ENCODE measurements at regions not wholly inside any gene's neighbourhood (a gene's known extent, or its start where the extent isn't known, plus 50 kb on each side); places are given as distances from the start of the nearest gene placed in this dataset.

DNA sequence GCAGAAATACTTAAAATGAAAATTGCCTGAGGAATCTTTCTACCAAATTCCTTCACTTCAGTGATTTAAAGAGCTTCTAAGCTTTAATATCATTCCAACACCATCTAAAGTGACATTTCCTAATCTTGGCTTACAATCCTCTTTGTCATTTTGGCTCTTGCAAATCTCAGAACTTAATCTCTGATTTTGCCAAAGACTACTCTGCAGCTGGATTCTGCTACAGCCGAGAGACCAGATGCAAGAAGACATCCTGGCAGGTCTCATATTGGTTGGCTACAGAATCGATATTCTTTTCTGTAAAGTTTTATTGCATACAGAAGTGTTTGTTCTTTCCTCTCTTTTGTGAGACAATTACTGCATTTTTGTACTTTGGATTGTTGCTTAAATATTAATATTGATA, 716.5 kb upstream of the LRATD1 start:
- H3K27me3 ChIP-seq (replicated peaks in 2 of 5; ENCODE audit: control insufficient read depth in 4 of 5, insufficient read depth in 5 of 5, low read length in 4 of 5) = no peaks in the 10 kb centered on the region
- no peaks in the 10 kb centered on the region for H3K9me3 ChIP-seq (ENCODE audit: control extremely low read depth in 1 of 5, control insufficient read depth in 4 of 5, insufficient read depth in 2 of 5, low read depth in 1 of 5, low read length in 4 of 5)
- H3K4me1 ChIP-seq (ENCODE audit: control extremely low read depth in 1 of 4, control insufficient read depth in 4 of 4, insufficient read depth in 4 of 4, low read length in 3 of 4) = no peaks in the 10 kb centered on the region
- H3K36me3 ChIP-seq (ENCODE audit: control insufficient read depth in 4 of 4, insufficient read depth in 4 of 4, low read length in 3 of 4) = no peaks in the 10 kb centered on the region
- ChIA-PET POLR2A (no interaction called here), CTCF (no interaction called here)
- DNase-seq = no peak
- H3K4me3 ChIP-seq (ENCODE audit: control insufficient read depth in 1 of 7, extremely low read depth in 1 of 7, insufficient read depth in 4 of 7, low read depth in 2 of 7, low read length in 6 of 7) = no peak overlapping the region
- H3K27ac ChIP-seq (ENCODE audit: insufficient read depth in 1 of 2, low read depth in 1 of 2, low read length in 2 of 2, poor library complexity in 1 of 2, severe bottlenecking in 2 of 2) = no peak overlapping the region
- 100% methylated on average over 1 of the region's 2 CpGs for WGBS (ENCODE audit: insufficient coverage)

DNA sequence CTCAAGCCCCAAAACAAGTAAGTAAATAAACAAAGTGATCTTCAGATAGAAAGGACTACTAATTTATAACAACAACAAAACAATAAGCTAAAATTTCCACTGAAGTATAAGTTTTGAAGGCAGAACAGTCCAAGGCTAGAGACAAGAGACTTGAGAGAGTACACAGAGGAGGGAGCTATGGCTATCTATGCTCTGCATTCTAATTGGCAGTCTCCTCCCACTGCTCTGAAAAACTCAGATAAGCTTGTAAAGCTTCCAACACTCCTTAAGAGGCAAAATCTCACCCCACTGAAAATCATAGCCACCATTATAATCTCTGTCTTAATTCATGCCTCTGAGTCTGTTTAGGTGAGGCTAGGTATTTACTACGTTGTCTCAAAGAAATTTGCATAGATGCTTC, 714.6 kb upstream of the LRATD1 start:
- ChIA-PET CTCF (no interaction called here), POLR2A (no interaction called here)
- H3K9me3 ChIP-seq (ENCODE audit: control extremely low read depth in 1 of 5, control insufficient read depth in 4 of 5, insufficient read depth in 2 of 5, low read depth in 1 of 5, low read length in 4 of 5) = peaks cover 0 to 4% (median 0%) of the 10 kb centered on the region in 5 experiments
- no peaks in the 10 kb centered on the region for H3K4me1 ChIP-seq (ENCODE audit: control extremely low read depth in 1 of 4, control insufficient read depth in 4 of 4, insufficient read depth in 4 of 4, low read length in 3 of 4)
- no peak for DNase-seq
- no peak overlapping the region for H3K27ac ChIP-seq (ENCODE audit: insufficient read depth in 1 of 2, low read depth in 1 of 2, low read length in 2 of 2, poor library complexity in 1 of 2, severe bottlenecking in 2 of 2)
- no peaks in the 10 kb centered on the region for H3K27me3 ChIP-seq (replicated peaks in 2 of 5; ENCODE audit: control insufficient read depth in 4 of 5, insufficient read depth in 5 of 5, low read length in 4 of 5)
- H3K4me3 ChIP-seq (ENCODE audit: control insufficient read depth in 1 of 7, extremely low read depth in 1 of 7, insufficient read depth in 4 of 7, low read depth in 2 of 7, low read length in 6 of 7) = no peak overlapping the region
- H3K36me3 ChIP-seq (ENCODE audit: control insufficient read depth in 4 of 4, insufficient read depth in 4 of 4, low read length in 3 of 4) = no peaks in the 10 kb centered on the region
- no CpG with 5 or more reads among the region's 1 CpG for WGBS (ENCODE audit: insufficient coverage)

GRCh38 chr2:13919981-13920382, 712.5 kb upstream of the LRATD1 start:
- WGBS (ENCODE audit: insufficient coverage) = no CpG with 5 or more reads among the region's 4 CpGs
- H3K27ac ChIP-seq (ENCODE audit: insufficient read depth in 1 of 2, low read depth in 1 of 2, low read length in 2 of 2, poor library complexity in 1 of 2, severe bottlenecking in 2 of 2) = no peak overlapping the region

GRCh38 chr2:13921245-13921644, 711.3 kb upstream of the LRATD1 start:
- no peaks in the 10 kb centered on the region for H3K36me3 ChIP-seq (ENCODE audit: control insufficient read depth in 4 of 4, insufficient read depth in 4 of 4, low read length in 3 of 4)
- peaks cover 0 to 4% (median 1%) of the 10 kb centered on the region in 5 experiments for H3K9me3 ChIP-seq (ENCODE audit: control extremely low read depth in 1 of 5, control insufficient read depth in 4 of 5, insufficient read depth in 2 of 5, low read depth in 1 of 5, low read length in 4 of 5)
- POLR2A ChIA-PET = no interaction called here
- no peak for DNase-seq
- no peak overlapping the region for H3K4me3 ChIP-seq (ENCODE audit: control insufficient read depth in 1 of 7, extremely low read depth in 1 of 7, insufficient read depth in 4 of 7, low read depth in 2 of 7, low read length in 6 of 7)
- WGBS (ENCODE audit: insufficient coverage) = no CpG with 5 or more reads among the region's 2 CpGs
- CTCF ChIA-PET = interaction anchor here (0.6 kb wide), 1 partner anchor 16 kb away, joined by 3 read pairs; no protein-coding TSS in a partner anchor
- H3K27me3 ChIP-seq (replicated peaks in 2 of 5; ENCODE audit: control insufficient read depth in 4 of 5, insufficient read depth in 5 of 5, low read length in 4 of 5) = no peaks in the 10 kb centered on the region
- H3K4me1 ChIP-seq (ENCODE audit: control extremely low read depth in 1 of 4, control insufficient read depth in 4 of 4, insufficient read depth in 4 of 4, low read length in 3 of 4) = no peaks in the 10 kb centered on the region
- H3K27ac ChIP-seq (ENCODE audit: insufficient read depth in 1 of 2, low read depth in 1 of 2, low read length in 2 of 2, poor library complexity in 1 of 2, severe bottlenecking in 2 of 2) = no peak overlapping the region

More at GRCh38 chr2:13919981-13920382, 712.5 kb upstream of the LRATD1 start:
- no peaks in the 10 kb centered on the region for H3K36me3 ChIP-seq (ENCODE audit: control insufficient read depth in 4 of 4, insufficient read depth in 4 of 4, low read length in 3 of 4)
- POLR2A ChIA-PET = no interaction called here
- peaks cover 0 to 4% (median 1%) of the 10 kb centered on the region in 5 experiments for H3K9me3 ChIP-seq (ENCODE audit: control extremely low read depth in 1 of 5, control insufficient read depth in 4 of 5, insufficient read depth in 2 of 5, low read depth in 1 of 5, low read length in 4 of 5)
- no peaks in the 10 kb centered on the region for H3K27me3 ChIP-seq (replicated peaks in 2 of 5; ENCODE audit: control insufficient read depth in 4 of 5, insufficient read depth in 5 of 5, low read length in 4 of 5)
- no peak overlapping the region for H3K4me3 ChIP-seq (ENCODE audit: control insufficient read depth in 1 of 7, extremely low read depth in 1 of 7, insufficient read depth in 4 of 7, low read depth in 2 of 7, low read length in 6 of 7)
- DNase-seq = no peak
- H3K4me1 ChIP-seq (ENCODE audit: control extremely low read depth in 1 of 4, control insufficient read depth in 4 of 4, insufficient read depth in 4 of 4, low read length in 3 of 4) = no peaks in the 10 kb centered on the region
- CTCF ChIA-PET = no interaction called here

GRCh38 chr2:13923823-13924222, 708.7 kb upstream of the LRATD1 start:
- DNase-seq = no peak
- POLR2A ChIA-PET = no interaction called here
- Histone ChIP-seq H3K4me3 (ENCODE audit: control insufficient read depth in 1 of 7, extremely low read depth in 1 of 7, insufficient read depth in 4 of 7, low read depth in 2 of 7, low read length in 6 of 7) (no peak overlapping the region), H3K9me3 (ENCODE audit: control extremely low read depth in 1 of 5, control insufficient read depth in 4 of 5, insufficient read depth in 2 of 5, low read depth in 1 of 5, low read length in 4 of 5) (peaks cover 0 to 4% (median 2%) of the 10 kb centered on the region in 5 experiments), H3K4me1 (ENCODE audit: control extremely low read depth in 1 of 4, control insufficient read depth in 4 of 4, insufficient read depth in 4 of 4, low read length in 3 of 4) (no peaks in the 10 kb centered on the region), H3K27me3 (replicated peaks in 2 of 5; ENCODE audit: control insufficient read depth in 4 of 5, insufficient read depth in 5 of 5, low read length in 4 of 5) (no peaks in the 10 kb centered on the region), H3K27ac (ENCODE audit: insufficient read depth in 1 of 2, low read depth in 1 of 2, low read length in 2 of 2, poor library complexity in 1 of 2, severe bottlenecking in 2 of 2) (no peak overlapping the region), H3K36me3 (ENCODE audit: control insufficient read depth in 4 of 4, insufficient read depth in 4 of 4, low read length in 3 of 4) (no peaks in the 10 kb centered on the region)
- 95% methylated on average over 4 of the region's 6 CpGs for WGBS (ENCODE audit: insufficient coverage)
- CTCF ChIA-PET = no interaction called here

GRCh38 chr2:13942111-13942510, 690.4 kb upstream of the LRATD1 start:
- no peaks in the 10 kb centered on the region for H3K36me3 ChIP-seq (ENCODE audit: control insufficient read depth in 4 of 4, insufficient read depth in 4 of 4, low read length in 3 of 4)
- CTCF ChIA-PET = no interaction called here
- no peaks in the 10 kb centered on the region for H3K9me3 ChIP-seq (ENCODE audit: control extremely low read depth in 1 of 5, control insufficient read depth in 4 of 5, insufficient read depth in 2 of 5, low read depth in 1 of 5, low read length in 4 of 5)
- POLR2A ChIA-PET = no interaction called here
- no peak for DNase-seq
- H3K27me3 ChIP-seq (replicated peaks in 2 of 5; ENCODE audit: control insufficient read depth in 4 of 5, insufficient read depth in 5 of 5, low read length in 4 of 5) = no peaks in the 10 kb centered on the region
- H3K4me1 ChIP-seq (ENCODE audit: control extremely low read depth in 1 of 4, control insufficient read depth in 4 of 4, insufficient read depth in 4 of 4, low read length in 3 of 4) = no peaks in the 10 kb centered on the region
- H3K4me3 ChIP-seq (ENCODE audit: control insufficient read depth in 1 of 7, extremely low read depth in 1 of 7, insufficient read depth in 4 of 7, low read depth in 2 of 7, low read length in 6 of 7) = no peak overlapping the region
- 93% methylated on average over 2 of the region's 2 CpGs for WGBS (ENCODE audit: insufficient coverage)
- H3K27ac ChIP-seq (ENCODE audit: insufficient read depth in 1 of 2, low read depth in 1 of 2, low read length in 2 of 2, poor library complexity in 1 of 2, severe bottlenecking in 2 of 2) = no peak overlapping the region

DNA sequence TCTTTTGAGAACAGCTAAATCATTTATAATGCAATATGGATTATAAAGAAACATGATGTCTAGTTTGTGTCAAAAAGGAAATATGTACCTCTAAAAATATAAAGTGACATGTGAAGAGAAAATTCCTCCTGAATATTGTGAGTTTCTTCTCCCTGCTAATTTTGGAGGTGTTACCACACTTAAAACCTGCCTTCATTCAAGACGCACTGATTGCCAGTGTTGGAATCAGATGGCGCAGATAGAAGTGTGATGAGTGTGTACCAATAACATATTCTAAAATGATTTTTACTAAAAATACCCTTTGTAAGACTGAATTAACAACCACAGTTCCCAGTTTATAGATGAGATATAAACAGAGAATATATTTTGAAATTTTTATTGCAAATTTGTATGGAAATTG, 681.8 kb upstream of the LRATD1 start:
- no peaks in the 10 kb centered on the region for H3K9me3 ChIP-seq (ENCODE audit: control extremely low read depth in 1 of 5, control insufficient read depth in 4 of 5, insufficient read depth in 2 of 5, low read depth in 1 of 5, low read length in 4 of 5)
- WGBS (ENCODE audit: insufficient coverage) = no CpG with 5 or more reads among the region's 2 CpGs
- POLR2A ChIA-PET = no interaction called here
- DNase-seq = no peak
- CTCF ChIA-PET = no interaction called here
- H3K4me1 ChIP-seq (ENCODE audit: control extremely low read depth in 1 of 4, control insufficient read depth in 4 of 4, insufficient read depth in 4 of 4, low read length in 3 of 4) = no peaks in the 10 kb centered on the region
- H3K4me3 ChIP-seq (ENCODE audit: control insufficient read depth in 1 of 7, extremely low read depth in 1 of 7, insufficient read depth in 4 of 7, low read depth in 2 of 7, low read length in 6 of 7) = no peak overlapping the region
- no peak overlapping the region for H3K27ac ChIP-seq (ENCODE audit: insufficient read depth in 1 of 2, low read depth in 1 of 2, low read length in 2 of 2, poor library complexity in 1 of 2, severe bottlenecking in 2 of 2)
- no peaks in the 10 kb centered on the region for H3K27me3 ChIP-seq (replicated peaks in 2 of 5; ENCODE audit: control insufficient read depth in 4 of 5, insufficient read depth in 5 of 5, low read length in 4 of 5)
- H3K36me3 ChIP-seq (ENCODE audit: control insufficient read depth in 4 of 4, insufficient read depth in 4 of 4, low read length in 3 of 4) = no peaks in the 10 kb centered on the region

All from common myeloid progenitor, CD34-positive (primary cell).